Mesothelial cell of epicardium (in vitro differentiated cells): ENCODE measurements at regions not wholly inside any gene's neighbourhood (a gene's known extent, or its start where the extent isn't known, plus 50 kb on each side); places are given as distances from the start of the nearest gene placed in this dataset.

Experiments
- DNase-seq, 2 experiments: peaks; one replicate each; pipeline ENCODE4 v3.0.0; 2021; ENCODE audit warnings: low spot score in 2 of 2; ENCODE audit not compliant: unreplicated experiment in 2 of 2
- H3K27ac Mint-ChIP-seq: 2 replicates; pipeline ENCODE4 v1.8.0; 2021; ENCODE audit warnings: mixed read lengths
- H3K27me3 Mint-ChIP-seq: 2 replicates; pipeline ENCODE4 v1.8.0; 2021; ENCODE audit warnings: low read depth, mixed read lengths
- H3K36me3 Mint-ChIP-seq: 2 replicates; pipeline ENCODE4 v1.8.0; 2021; ENCODE audit warnings: mixed read lengths
- H3K4me1 Mint-ChIP-seq: 2 replicates; pipeline ENCODE4 v1.8.0; 2021; ENCODE audit warnings: mixed read lengths
- H3K4me3 Mint-ChIP-seq: 2 replicates; pipeline ENCODE4 v1.8.0; 2021; ENCODE audit warnings: mild to moderate bottlenecking, moderate library complexity, mixed read lengths
- H3K9me3 Mint-ChIP-seq: 2 replicates; pipeline ENCODE4 v1.8.0; 2021; ENCODE audit warnings: mixed read lengths
- TF ChIP-seq, protein P1 (sequence below): fragments of 200-600 bp; sonication (generic); IDR thresholded peaks from one replicate; pipeline ENCODE4 v1.5.0; 2021; ENCODE audit warnings: antibody characterized with exemption; ENCODE audit not compliant: unreplicated experiment

DNA sequence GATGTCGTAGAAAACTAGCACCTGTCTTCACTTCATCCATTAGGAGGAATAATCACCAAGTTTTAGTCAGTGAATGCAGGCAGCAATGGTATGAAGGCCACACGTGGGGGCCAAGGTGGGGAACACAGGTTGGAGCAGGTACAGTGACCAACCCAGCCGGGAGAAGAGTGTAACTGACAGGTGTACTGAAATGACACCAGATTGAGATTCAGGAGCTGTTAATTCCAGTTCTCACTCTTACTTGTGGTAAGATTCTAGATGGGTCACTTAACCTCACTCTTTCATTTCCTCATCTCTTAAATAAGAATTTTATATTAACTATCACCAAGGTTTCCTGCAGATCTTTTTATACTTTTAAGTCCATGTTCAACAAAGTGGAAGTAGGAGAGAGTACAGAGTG, 206.2 kb upstream of the PTBP2 start:
- H3K4me3 Mint-ChIP-seq = no peak overlapping the region
- TF ChIP-seq, protein P1, sequence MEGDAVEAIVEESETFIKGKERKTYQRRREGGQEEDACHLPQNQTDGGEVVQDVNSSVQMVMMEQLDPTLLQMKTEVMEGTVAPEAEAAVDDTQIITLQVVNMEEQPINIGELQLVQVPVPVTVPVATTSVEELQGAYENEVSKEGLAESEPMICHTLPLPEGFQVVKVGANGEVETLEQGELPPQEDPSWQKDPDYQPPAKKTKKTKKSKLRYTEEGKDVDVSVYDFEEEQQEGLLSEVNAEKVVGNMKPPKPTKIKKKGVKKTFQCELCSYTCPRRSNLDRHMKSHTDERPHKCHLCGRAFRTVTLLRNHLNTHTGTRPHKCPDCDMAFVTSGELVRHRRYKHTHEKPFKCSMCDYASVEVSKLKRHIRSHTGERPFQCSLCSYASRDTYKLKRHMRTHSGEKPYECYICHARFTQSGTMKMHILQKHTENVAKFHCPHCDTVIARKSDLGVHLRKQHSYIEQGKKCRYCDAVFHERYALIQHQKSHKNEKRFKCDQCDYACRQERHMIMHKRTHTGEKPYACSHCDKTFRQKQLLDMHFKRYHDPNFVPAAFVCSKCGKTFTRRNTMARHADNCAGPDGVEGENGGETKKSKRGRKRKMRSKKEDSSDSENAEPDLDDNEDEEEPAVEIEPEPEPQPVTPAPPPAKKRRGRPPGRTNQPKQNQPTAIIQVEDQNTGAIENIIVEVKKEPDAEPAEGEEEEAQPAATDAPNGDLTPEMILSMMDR = no peak
- H3K27ac Mint-ChIP-seq = peak overlapping the region; percentile 28
- H3K27me3 Mint-ChIP-seq = no peaks in the 10 kb centered on the region
- no peaks in the 10 kb centered on the region for H3K9me3 Mint-ChIP-seq
- no peak for DNase-seq
- peaks cover 58% of the 10 kb centered on the region for H3K4me1 Mint-ChIP-seq
- H3K36me3 Mint-ChIP-seq = no peaks in the 10 kb centered on the region

DNA sequence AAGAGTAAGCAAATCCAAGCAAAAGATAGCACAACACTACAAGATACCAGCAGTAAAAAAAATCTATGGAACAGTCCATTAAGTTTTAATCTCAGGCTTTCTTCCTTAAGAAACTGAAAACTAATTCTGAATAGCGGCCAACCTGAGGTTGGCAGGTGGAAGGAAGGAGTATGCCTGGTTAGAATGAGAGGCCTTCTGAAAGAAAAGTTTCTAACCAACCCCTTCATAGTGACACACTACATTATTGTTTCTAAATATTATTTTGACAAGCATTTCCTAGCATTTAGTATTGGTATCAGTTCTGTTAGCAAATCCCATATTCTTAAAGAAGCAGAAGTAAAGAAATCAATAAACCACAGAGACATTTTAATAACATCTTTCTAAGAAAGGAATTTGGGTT, 205.7 kb upstream of the PTBP2 start:
- H3K9me3 Mint-ChIP-seq = no peaks in the 10 kb centered on the region
- H3K36me3 Mint-ChIP-seq = no peaks in the 10 kb centered on the region
- no peaks in the 10 kb centered on the region for H3K27me3 Mint-ChIP-seq
- H3K4me1 Mint-ChIP-seq = peaks cover 58% of the 10 kb centered on the region
- no peak overlapping the region for H3K4me3 Mint-ChIP-seq
- H3K27ac Mint-ChIP-seq = peak overlapping the region; percentile 28
- TF ChIP-seq, protein P1 = no peak
- DNase-seq = no peak

DNA sequence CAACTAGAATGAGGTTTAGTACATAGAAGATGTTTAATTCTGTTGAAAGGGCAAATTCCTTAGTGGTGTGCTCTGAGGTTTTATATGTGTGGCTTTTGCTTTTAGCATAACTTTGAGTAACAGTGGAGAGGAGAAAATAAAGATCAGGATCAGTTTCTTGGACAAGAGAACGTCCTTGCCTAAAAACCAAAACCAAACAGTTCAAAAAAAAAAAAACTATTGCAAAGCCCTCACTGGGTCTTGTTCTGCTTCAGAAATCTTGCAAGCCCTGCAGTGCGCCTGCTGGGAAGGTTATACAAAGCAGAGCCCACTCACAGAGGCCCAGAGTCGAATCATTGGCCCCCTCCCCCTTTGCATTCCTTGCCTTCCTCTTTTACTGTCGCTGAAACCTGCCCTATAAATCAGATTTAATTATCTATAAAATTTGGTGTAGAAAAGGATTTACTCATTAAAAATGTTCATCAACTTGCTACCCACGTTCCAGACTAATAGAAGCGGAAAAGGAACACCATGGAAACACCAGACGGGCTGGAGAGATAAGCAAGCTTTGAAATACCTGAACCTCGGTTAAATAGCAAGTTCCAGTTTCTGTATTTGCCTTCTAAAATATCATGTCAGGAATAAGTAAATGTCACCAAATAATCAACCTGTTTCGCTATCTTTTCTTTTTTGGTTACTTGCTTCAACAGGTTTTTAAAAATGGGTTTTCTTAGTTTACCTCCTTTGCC, 201.6 kb upstream of the PTBP2 start:
- Mint-ChIP-seq H3K27ac (peak overlapping the region; percentile 75), H3K9me3 (no peaks in the 10 kb centered on the region), H3K36me3 (no peaks in the 10 kb centered on the region), H3K27me3 (no peaks in the 10 kb centered on the region), H3K4me3 (no peak overlapping the region), H3K4me1 (peaks cover 49% of the 10 kb centered on the region)
- TF ChIP-seq, protein P1 = no peak
- no peak for DNase-seq

DNA sequence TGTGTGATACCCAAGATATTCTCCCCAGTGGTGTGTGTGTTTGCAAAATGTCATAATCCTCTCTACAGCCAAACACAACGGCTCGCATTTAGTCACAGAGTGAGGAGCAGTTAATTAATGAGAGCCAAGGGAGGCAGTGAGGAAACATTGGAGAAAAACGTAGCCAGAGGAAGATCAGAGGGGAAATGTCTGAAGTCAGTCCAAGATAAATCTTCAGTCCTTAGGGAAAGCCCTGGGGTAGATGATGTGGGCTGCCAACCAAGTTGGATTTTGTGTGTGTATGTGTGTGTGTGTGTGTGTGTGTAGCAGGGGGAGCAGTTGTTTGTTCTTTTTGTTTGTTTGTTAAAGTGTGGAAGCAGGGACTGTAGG, 201.0 kb upstream of the PTBP2 start:
- Mint-ChIP-seq H3K9me3 (no peaks in the 10 kb centered on the region), H3K4me1 (peaks cover 48% of the 10 kb centered on the region), H3K27me3 (no peaks in the 10 kb centered on the region), H3K27ac (peak overlapping the region; percentile 75), H3K36me3 (no peaks in the 10 kb centered on the region), H3K4me3 (no peak overlapping the region)
- TF ChIP-seq, protein P1 = no peak
- DNase-seq = no peak

DNA sequence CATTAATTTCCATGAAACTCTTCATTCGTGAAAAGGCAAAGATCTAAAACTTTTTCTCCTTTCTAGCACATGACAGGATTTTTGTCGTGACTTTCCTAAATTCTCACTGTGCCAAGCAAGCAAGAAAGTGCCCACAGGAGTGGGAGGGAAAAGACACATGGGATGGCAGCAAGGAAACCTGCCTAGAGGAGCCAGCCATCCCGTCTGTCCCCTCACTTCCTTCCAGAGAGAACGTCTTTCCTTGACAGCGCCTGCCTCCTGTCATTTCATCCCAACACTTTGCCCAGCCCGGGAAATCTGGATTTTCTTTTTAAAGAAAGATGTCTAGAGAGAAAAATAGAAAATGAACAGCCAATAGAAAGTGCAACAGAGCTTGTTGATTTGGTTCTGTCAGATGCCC, 200.6 kb upstream of the PTBP2 start:
- no peak for DNase-seq
- Mint-ChIP-seq H3K27me3 (no peaks in the 10 kb centered on the region), H3K36me3 (no peaks in the 10 kb centered on the region), H3K4me3 (no peak overlapping the region), H3K9me3 (no peaks in the 10 kb centered on the region), H3K27ac (peak overlapping the region; percentile 75), H3K4me1 (peaks cover 48% of the 10 kb centered on the region)
- TF ChIP-seq, protein P1 = no peak
